Keratinocyte (primary cell): ENCODE measurements at regions not wholly inside any gene's neighbourhood (a gene's known extent, or its start where the extent isn't known, plus 50 kb on each side); places are given as distances from the start of the nearest gene placed in this dataset.

Experiments
- DNase-seq: peaks from one replicate; pipeline ENCODE4 v3.0.0-alpha.2; 2011; ENCODE audit warnings: low read depth, missing footprints, low spot score
- FAIRE-seq: peaks from 2 replicates; lab custom pipeline; 2011; peaks lifted over from hg19 to GRCh38; lab: Jason Lieb, UNC
- H2AFZ ChIP-seq: 2 replicates; pipeline ENCODE4 v1.6.0; 2012; ENCODE audit warnings: low read length, control low read depth, inconsistent platforms; ENCODE audit not compliant: control insufficient read depth
- H3K27ac ChIP-seq: 2 replicates; pipeline ENCODE4 v1.5.1; 2011; ENCODE audit warnings: low read length; ENCODE audit not compliant: control insufficient read depth, insufficient read depth
- H3K27me3 ChIP-seq: 3 replicates; pipeline ENCODE4 v1.6.0; 2011; ENCODE audit warnings: low read length; ENCODE audit not compliant: control insufficient read depth, insufficient read depth; ENCODE audit errors: extremely low read depth
- H3K36me3 ChIP-seq, 2 experiments: 2 replicates in 1 of 2; 3 replicates in 1 of 2; pipeline ENCODE4 v1.5.1; 2011; ENCODE audit warnings: low read length in 2 of 2, mild to moderate bottlenecking in 1 of 2; ENCODE audit not compliant: control insufficient read depth in 2 of 2, insufficient read depth in 2 of 2; ENCODE audit errors: extremely low read depth in 1 of 2
- H3K4me1 ChIP-seq: 3 replicates; pipeline ENCODE4 v1.5.1; 2011; ENCODE audit warnings: low read length; ENCODE audit not compliant: control insufficient read depth, insufficient read depth; ENCODE audit errors: extremely low read depth
- H3K4me2 ChIP-seq: 3 replicates; pipeline ENCODE4 v1.6.0; 2011; ENCODE audit warnings: low read depth, low read length; ENCODE audit not compliant: control insufficient read depth, insufficient read depth; ENCODE audit errors: extremely low read depth
- H3K4me3 ChIP-seq, 3 experiments: fragments of 200-600 bp in 1 of 3; sonication (generic) in 1 of 3; 2 replicates in 2 of 3; 3 replicates in 1 of 3; pipeline ENCODE4 v1.5.1; 2011 to 2016; ENCODE audit warnings: low read length in 3 of 3, mild to moderate bottlenecking in 3 of 3, control low read depth in 2 of 3, inconsistent platforms in 1 of 3, low read depth in 1 of 3, mixed read lengths in 1 of 3, mixed run types in 1 of 3, moderate library complexity in 1 of 3; ENCODE audit not compliant: control insufficient read depth in 2 of 3, insufficient read depth in 2 of 3; ENCODE audit errors: extremely low read depth in 1 of 3
- H3K79me2 ChIP-seq: 2 replicates; pipeline ENCODE4 v1.6.0; 2012; ENCODE audit warnings: low read length; ENCODE audit not compliant: control insufficient read depth, insufficient read depth
- H3K9ac ChIP-seq: 3 replicates; pipeline ENCODE4 v1.6.0; 2011; ENCODE audit warnings: low read length; ENCODE audit not compliant: control insufficient read depth, insufficient read depth; ENCODE audit errors: extremely low read depth
- H3K9me1 ChIP-seq: 3 replicates; pipeline ENCODE4 v1.6.0; 2011; ENCODE audit warnings: low read length; ENCODE audit not compliant: control insufficient read depth, insufficient read depth; ENCODE audit errors: extremely low read depth
- H3K9me3 ChIP-seq: 2 replicates; pipeline ENCODE4 v1.5.1; 2012; ENCODE audit warnings: low read depth, low read length; ENCODE audit not compliant: control insufficient read depth
- H4K20me1 ChIP-seq: 3 replicates; pipeline ENCODE4 v1.6.0; 2011; ENCODE audit warnings: low read length; ENCODE audit not compliant: control insufficient read depth, insufficient read depth; ENCODE audit errors: extremely low read depth
- EZH2 ChIP-seq: IDR thresholded peaks from one replicate; pipeline ENCODE4 v1.6.1; 2012; ENCODE audit warnings: inconsistent platforms, mild to moderate bottlenecking, low read length, moderate library complexity
- dilution Hi-C: fragments of 300-500 bp; cut with MboI; formaldehyde crosslinking; loops from one replicate; pipeline ENCODE4 v1.7.0; 2020; ENCODE audit warnings: low sequenced_read_pairs; ENCODE audit not compliant: extremely low pct_ligation_motif_present
- TF ChIP-seq, protein P1 (sequence below), 3 experiments: IDR thresholded peaks in 1 of 3; conservative IDR thresholded peaks in 1 of 3; optimal IDR thresholded peaks in 1 of 3; 2 replicates in 2 of 3; 3 replicates in 1 of 3; pipeline versions ENCODE3 to v1.5.1; 2011; ENCODE audit warnings: low read length in 3 of 3, mild to moderate bottlenecking in 3 of 3, moderate library complexity in 2 of 3, control low read depth in 1 of 3, inconsistent platforms in 1 of 3; ENCODE audit not compliant: insufficient read depth in 2 of 3; ENCODE audit errors: extremely low read depth in 1 of 3

DNA sequence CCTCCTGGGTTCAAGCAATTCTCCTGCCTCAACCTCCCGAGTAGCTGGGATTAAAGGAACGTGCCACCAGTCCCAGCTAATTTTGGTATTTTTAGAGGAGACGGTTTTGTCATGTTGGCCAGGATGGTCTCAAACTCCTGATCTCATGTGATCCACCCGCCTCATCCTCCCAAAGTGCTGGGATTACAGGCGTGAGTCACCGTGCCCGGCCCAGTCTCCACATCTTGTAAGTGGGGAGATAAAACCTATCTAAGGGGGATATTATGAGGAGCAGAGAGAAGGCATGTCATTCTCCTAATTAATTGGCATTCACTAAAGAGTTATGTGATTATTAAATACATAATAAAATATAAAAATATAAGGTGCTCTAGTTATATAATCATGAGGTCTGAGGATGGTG lies 94.1 kb upstream of the BOD1 start:
- Histone ChIP-seq H3K9me1 (no peaks in the 10 kb centered on the region), H3K9me3 (no peaks in the 10 kb centered on the region), H4K20me1 (no peaks in the 10 kb centered on the region), H3K27me3 (no peaks in the 10 kb centered on the region), H3K27ac (no peak overlapping the region), H3K4me2 (no peak overlapping the region), H3K4me3 (no peak overlapping the region), H3K4me1 (peaks cover 15% of the 10 kb centered on the region), H2AFZ (no peak overlapping the region), H3K9ac (no peak overlapping the region), H3K36me3 (no peaks in the 10 kb centered on the region), H3K79me2 (no peaks in the 10 kb centered on the region)
- DNase-seq: no peak
- dilution Hi-C loops: no loop called here
- no peak for FAIRE-seq
- TF ChIP-seq, protein P1, sequence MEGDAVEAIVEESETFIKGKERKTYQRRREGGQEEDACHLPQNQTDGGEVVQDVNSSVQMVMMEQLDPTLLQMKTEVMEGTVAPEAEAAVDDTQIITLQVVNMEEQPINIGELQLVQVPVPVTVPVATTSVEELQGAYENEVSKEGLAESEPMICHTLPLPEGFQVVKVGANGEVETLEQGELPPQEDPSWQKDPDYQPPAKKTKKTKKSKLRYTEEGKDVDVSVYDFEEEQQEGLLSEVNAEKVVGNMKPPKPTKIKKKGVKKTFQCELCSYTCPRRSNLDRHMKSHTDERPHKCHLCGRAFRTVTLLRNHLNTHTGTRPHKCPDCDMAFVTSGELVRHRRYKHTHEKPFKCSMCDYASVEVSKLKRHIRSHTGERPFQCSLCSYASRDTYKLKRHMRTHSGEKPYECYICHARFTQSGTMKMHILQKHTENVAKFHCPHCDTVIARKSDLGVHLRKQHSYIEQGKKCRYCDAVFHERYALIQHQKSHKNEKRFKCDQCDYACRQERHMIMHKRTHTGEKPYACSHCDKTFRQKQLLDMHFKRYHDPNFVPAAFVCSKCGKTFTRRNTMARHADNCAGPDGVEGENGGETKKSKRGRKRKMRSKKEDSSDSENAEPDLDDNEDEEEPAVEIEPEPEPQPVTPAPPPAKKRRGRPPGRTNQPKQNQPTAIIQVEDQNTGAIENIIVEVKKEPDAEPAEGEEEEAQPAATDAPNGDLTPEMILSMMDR (optimal IDR thresholded peaks at IDR 0.05 in 1 of 3, IDR thresholded peaks at IDR 0.05 in 1 of 3, conservative IDR thresholded peaks at IDR 0.05 in 1 of 3; ENCODE audit: extremely low read depth in 1 of 3, insufficient read depth in 2 of 3, low read length in 3 of 3): no peak
- TF ChIP-seq EZH2: no peak

DNA sequence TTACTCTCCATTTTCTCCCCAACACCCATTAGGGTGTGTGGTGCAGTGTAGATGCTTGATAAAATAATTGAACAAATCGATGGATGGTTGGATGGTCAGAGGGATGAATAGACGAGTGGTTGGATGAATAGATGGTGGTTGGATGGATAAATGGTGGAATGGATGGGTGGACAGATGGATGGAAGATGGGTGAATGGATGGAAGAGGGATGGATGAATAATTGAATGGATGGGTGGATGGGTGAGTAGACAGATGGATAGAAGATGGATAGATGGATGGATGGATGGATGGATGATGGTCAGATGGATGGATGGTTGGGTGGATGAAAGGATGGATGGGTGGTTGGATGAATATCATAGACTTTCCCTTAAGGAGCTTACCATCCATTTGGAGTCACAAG lies 95.0 kb upstream of the BOD1 start:
- H3K4me3 ChIP-seq: no peak overlapping the region
- no peaks in the 10 kb centered on the region for H3K36me3 ChIP-seq
- H3K4me2 ChIP-seq: no peak overlapping the region
- DNase-seq (no peak), FAIRE-seq (no peak)
- peaks cover 16% of the 10 kb centered on the region for H3K4me1 ChIP-seq
- no peak overlapping the region for H3K9ac ChIP-seq
- TF ChIP-seq, protein P1 (optimal IDR thresholded peaks at IDR 0.05 in 1 of 3, IDR thresholded peaks at IDR 0.05 in 1 of 3, conservative IDR thresholded peaks at IDR 0.05 in 1 of 3; ENCODE audit: extremely low read depth in 1 of 3, insufficient read depth in 2 of 3, low read length in 3 of 3): no peak
- no peak for TF ChIP-seq EZH2
- no peaks in the 10 kb centered on the region for H3K9me1 ChIP-seq
- H4K20me1 ChIP-seq: no peaks in the 10 kb centered on the region
- H3K79me2 ChIP-seq: no peaks in the 10 kb centered on the region
- no peak overlapping the region for H2AFZ ChIP-seq
- H3K9me3 ChIP-seq: no peaks in the 10 kb centered on the region
- H3K27me3 ChIP-seq: no peaks in the 10 kb centered on the region
- H3K27ac ChIP-seq: no peak overlapping the region
- dilution Hi-C loops: no loop called here
